Muscle layer of duodenum (tissue), 2 donors: ENCODE measurements at regions not wholly inside any gene's neighbourhood (a gene's known extent, or its start where the extent isn't known, plus 50 kb on each side); places are given as distances from the start of the nearest gene placed in this dataset.
A peak's percentile ranks its signal among the peaks of the same experiment; 100 is the strongest.

Experiments used
- H3K27ac ChIP-seq: one replicate; pipeline ENCODE4 v1.7.0; 2013; ENCODE audit warnings: mild to moderate bottlenecking, low read length
- H3K27me3 ChIP-seq: one replicate; pipeline ENCODE4 v1.7.0; 2013; ENCODE audit warnings: low read depth, mild to moderate bottlenecking, control low read depth, low read length
- H3K36me3 ChIP-seq, 2 donors: one replicate each; pipeline ENCODE4 v1.7.0; 2013; ENCODE audit warnings: low read length in 2 of 2, control low read depth in 1 of 2, mild to moderate bottlenecking in 1 of 2; ENCODE audit not compliant: insufficient read depth in 2 of 2, control insufficient read depth in 1 of 2
- H3K4me1 ChIP-seq, 2 donors: one replicate each; pipeline ENCODE4 v1.7.0; 2013; ENCODE audit warnings: low read length in 2 of 2, mild to moderate bottlenecking in 2 of 2, control low read depth in 1 of 2, moderate library complexity in 1 of 2; ENCODE audit not compliant: insufficient read depth in 2 of 2, control insufficient read depth in 1 of 2
- H3K4me3 ChIP-seq, 2 donors: one replicate each; pipeline ENCODE4 v1.7.0; 2013; ENCODE audit warnings: low read length in 2 of 2, low read depth in 1 of 2, mild to moderate bottlenecking in 1 of 2
- H3K9me3 ChIP-seq, 2 donors: one replicate each; pipeline ENCODE4 v1.7.0; 2013; ENCODE audit warnings: low read length in 2 of 2, control low read depth in 1 of 2, mild to moderate bottlenecking in 1 of 2; ENCODE audit not compliant: control insufficient read depth in 1 of 2
- donor health status: healthy.

GRCh38 chrX:68898598-68898997 lies 69.8 kb downstream of the EFNB1 start:
- no peaks in the 10 kb centered on the region for H3K27me3 ChIP-seq
- H3K4me1 ChIP-seq: peaks cover 8 to 17% of the 10 kb centered on the region in 2 donors
- no peaks in the 10 kb centered on the region for H3K36me3 ChIP-seq
- H3K4me3 ChIP-seq: no peak overlapping the region
- H3K27ac ChIP-seq: no peak overlapping the region
- no peaks in the 10 kb centered on the region for H3K9me3 ChIP-seq

DNA sequence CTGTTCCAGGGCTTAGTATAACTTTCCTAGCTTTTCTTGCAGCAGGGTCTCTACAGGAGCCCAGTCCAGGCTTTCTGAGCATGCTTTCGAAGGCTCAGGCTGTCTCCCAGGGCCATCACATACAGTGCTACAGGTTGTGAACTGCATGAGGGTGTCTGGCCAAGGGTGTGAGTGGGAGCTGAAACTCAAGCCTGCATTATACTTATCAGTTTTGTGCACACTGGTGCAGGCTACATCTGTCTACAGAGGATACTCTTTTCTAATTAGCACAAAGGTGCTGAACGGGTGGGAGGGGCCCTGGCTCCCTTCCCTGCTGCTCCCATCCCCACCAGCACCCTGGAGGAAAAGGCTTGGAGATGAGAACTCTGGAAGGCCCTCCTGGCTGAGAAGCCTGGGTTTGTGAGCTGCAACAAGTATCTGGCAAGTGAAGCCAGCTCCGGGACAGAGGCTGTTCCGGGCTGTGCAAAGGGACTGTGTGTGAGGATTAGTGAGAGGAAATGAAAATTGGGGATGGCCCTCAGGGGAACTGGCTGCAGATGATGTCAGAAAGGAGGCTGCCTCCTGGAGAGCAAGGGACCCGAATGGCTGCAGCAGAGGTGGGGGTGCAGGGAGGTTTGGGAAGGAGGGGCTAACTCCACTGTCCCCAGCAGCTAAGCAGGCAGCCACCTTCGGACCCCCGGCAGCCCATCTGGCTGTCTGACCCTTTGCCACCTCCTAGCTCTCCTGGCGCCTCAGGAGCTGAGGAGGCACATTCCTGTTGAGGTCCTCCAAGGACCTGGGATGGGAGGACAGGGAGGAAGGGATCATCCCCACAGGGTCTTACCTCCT lies 68.5 kb downstream of the EFNB1 start:
- H3K27ac ChIP-seq: no peak overlapping the region
- no peaks in the 10 kb centered on the region for H3K9me3 ChIP-seq
- H3K27me3 ChIP-seq: no peaks in the 10 kb centered on the region
- no peaks in the 10 kb centered on the region for H3K36me3 ChIP-seq
- H3K4me3 ChIP-seq: no peak overlapping the region
- peaks cover 8 to 17% of the 10 kb centered on the region in 2 donors for H3K4me1 ChIP-seq

DNA sequence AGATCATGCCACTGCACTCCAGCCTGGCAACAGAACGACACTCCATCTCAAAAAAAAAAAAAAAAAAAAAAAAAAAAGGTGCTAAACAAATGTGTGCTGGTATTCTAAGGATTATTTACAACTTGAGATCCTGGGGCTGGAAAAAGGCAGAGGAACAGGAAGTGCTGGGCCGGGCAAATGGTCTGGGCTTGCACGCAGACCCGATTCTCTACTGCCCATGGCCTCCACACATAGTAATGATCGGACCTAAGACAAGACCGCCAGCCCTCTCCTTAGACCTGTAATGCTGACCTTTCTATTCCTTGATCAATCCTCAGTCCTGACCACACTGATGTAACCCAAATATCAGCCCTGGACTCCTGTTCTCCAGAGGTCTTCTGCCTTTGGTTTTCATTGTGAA lies 67.8 kb downstream of the EFNB1 start:
- H3K27ac ChIP-seq: no peak overlapping the region
- H3K4me3 ChIP-seq: no peak overlapping the region
- H3K27me3 ChIP-seq: no peaks in the 10 kb centered on the region
- no peaks in the 10 kb centered on the region for H3K9me3 ChIP-seq
- H3K36me3 ChIP-seq: no peaks in the 10 kb centered on the region
- peaks cover 8 to 17% of the 10 kb centered on the region in 2 donors for H3K4me1 ChIP-seq

- no peaks in the 10 kb centered on the region for H3K9me3 ChIP-seq
- peaks cover 8 to 17% of the 10 kb centered on the region in 2 donors for H3K4me1 ChIP-seq
- H3K27me3 ChIP-seq: no peaks in the 10 kb centered on the region
- peak overlapping the region; percentile 81 for H3K27ac ChIP-seq
- no peaks in the 10 kb centered on the region for H3K36me3 ChIP-seq
- peak overlapping the region in 1 of 2 donors; percentile 35 for H3K4me3 ChIP-seq
These were observed 67.0 kb downstream of the EFNB1 start for GRCh38 chrX:68895778-68896177.

DNA sequence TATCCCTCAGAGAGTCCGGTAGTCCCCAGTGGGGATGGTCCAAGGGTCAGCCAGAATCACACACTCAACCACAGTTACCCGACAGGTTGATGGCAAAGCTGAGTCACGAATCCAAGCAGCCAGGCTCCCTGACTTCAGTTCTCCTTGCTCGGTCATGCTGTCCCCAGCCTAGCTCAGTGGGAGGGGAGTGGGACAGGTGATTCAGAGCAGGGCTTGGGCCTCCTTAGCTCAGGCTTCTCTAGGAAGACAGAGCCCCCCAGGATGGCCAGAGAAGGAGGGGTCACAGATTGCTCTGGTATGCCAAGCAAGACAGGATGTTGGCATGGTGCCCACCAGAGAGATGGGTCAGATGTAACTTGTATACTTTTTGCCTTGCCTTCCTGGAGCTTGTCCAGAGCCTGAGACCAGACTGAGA lies 66.5 kb downstream of the EFNB1 start:
- peak overlapping the region in 1 of 2 donors; percentile 35 for H3K4me3 ChIP-seq
- peak overlapping the region; percentile 81 for H3K27ac ChIP-seq

GRCh38 chrX:68894513-68895340 lies 65.9 kb downstream of the EFNB1 start:
- H3K9me3 ChIP-seq: no peaks in the 10 kb centered on the region
- H3K4me3 ChIP-seq: peak overlapping the region in 1 of 2 donors; percentile 35
- H3K27ac ChIP-seq: peak overlapping the region; percentile 81

More for the DNA sequence above, 66.5 kb downstream of the EFNB1 start:
- no peaks in the 10 kb centered on the region for H3K36me3 ChIP-seq
- H3K27me3 ChIP-seq: no peaks in the 10 kb centered on the region
- no peaks in the 10 kb centered on the region for H3K9me3 ChIP-seq
- H3K4me1 ChIP-seq: peaks cover 8 to 17% of the 10 kb centered on the region in 2 donors

GRCh38 chrX:68894142-68894512 lies 65.3 kb downstream of the EFNB1 start:
- no peaks in the 10 kb centered on the region for H3K36me3 ChIP-seq
- H3K4me1 ChIP-seq: peaks cover 8 to 17% of the 10 kb centered on the region in 2 donors
- H3K4me3 ChIP-seq: peak overlapping the region in 1 of 2 donors; percentile 35
- no peaks in the 10 kb centered on the region for H3K9me3 ChIP-seq
- H3K27ac ChIP-seq: peak overlapping the region; percentile 81
- no peaks in the 10 kb centered on the region for H3K27me3 ChIP-seq

More at GRCh38 chrX:68894513-68895340, 65.9 kb downstream of the EFNB1 start:
- no peaks in the 10 kb centered on the region for H3K27me3 ChIP-seq
- peaks cover 8 to 17% of the 10 kb centered on the region in 2 donors for H3K4me1 ChIP-seq
- no peaks in the 10 kb centered on the region for H3K36me3 ChIP-seq

GRCh38 chrX:68892651-68893050 lies 63.8 kb downstream of the EFNB1 start:
- H3K9me3 ChIP-seq: no peaks in the 10 kb centered on the region
- H3K36me3 ChIP-seq: no peaks in the 10 kb centered on the region
- no peak overlapping the region for H3K27ac ChIP-seq
- H3K4me1 ChIP-seq: peaks cover 8 to 17% of the 10 kb centered on the region in 2 donors
- H3K27me3 ChIP-seq: no peaks in the 10 kb centered on the region
- H3K4me3 ChIP-seq: no peak overlapping the region

DNA sequence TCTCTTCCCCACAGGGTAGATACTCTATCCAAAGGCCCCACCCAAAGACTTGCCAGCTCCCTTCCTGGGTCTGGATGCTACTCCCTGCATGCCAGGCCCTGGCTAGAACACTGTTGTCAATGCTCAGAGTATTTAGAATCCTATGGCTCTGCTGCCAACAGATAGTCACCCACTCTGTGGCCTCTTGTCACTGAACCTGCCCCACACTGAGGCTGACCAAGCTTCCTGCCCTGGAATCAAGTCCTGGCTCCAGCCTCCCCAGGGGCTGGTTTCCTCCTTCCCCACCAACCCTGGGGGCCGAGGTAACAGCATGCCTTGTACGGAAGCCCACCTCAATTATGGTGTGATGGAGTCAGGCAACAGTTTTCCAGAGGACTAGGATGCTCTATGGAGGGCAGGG lies 63.3 kb downstream of the EFNB1 start:
- Histone ChIP-seq H3K27ac (no peak overlapping the region), H3K36me3 (no peaks in the 10 kb centered on the region), H3K4me1 (peaks cover 8 to 17% of the 10 kb centered on the region in 2 donors), H3K27me3 (no peaks in the 10 kb centered on the region), H3K4me3 (no peak overlapping the region), H3K9me3 (no peaks in the 10 kb centered on the region)
